Lung (tissue), 11 donors: ENCODE measurements at regions not wholly inside any gene's neighbourhood (a gene's known extent, or its start where the extent isn't known, plus 50 kb on each side); places are given as distances from the start of the nearest gene placed in this dataset.

Experiments
- ATAC-seq: fragments of 200-7000 bp; cut with Tn5 transposase; one replicate; pipeline ENCODE4 v1.9.1; 2020; ENCODE audit warnings: moderate number of reproducible peaks; ENCODE audit not compliant: insufficient read depth, low FRiP score
- DNase-seq, 3 donors: peaks; one replicate each; pipeline ENCODE4 v3.0.0-alpha.2; 2013 to 2017
- H3K27ac ChIP-seq, 2 donors: one replicate each; pipeline ENCODE4 v1.5.1; 2013; ENCODE audit warnings: mild to moderate bottlenecking in 2 of 2, moderate library complexity in 2 of 2, control low read depth in 1 of 2, inconsistent platforms in 1 of 2, low read depth in 1 of 2, low read length in 1 of 2
- H3K27me3 ChIP-seq, 3 donors: one replicate each; pipeline ENCODE4 v1.5.1; 2013; ENCODE audit warnings: low read length in 2 of 3; ENCODE audit not compliant: control insufficient read depth in 3 of 3, insufficient read depth in 3 of 3
- H3K36me3 ChIP-seq, 4 donors: one replicate each; pipeline ENCODE4 v1.5.1; 2013; ENCODE audit warnings: low read length in 4 of 4, mild to moderate bottlenecking in 1 of 4, moderate library complexity in 1 of 4; ENCODE audit not compliant: control insufficient read depth in 4 of 4, insufficient read depth in 4 of 4
- H3K4me1 ChIP-seq, 5 donors: one replicate each; pipeline ENCODE4 v1.5.1; 2013; ENCODE audit warnings: low read length in 5 of 5, mild to moderate bottlenecking in 2 of 5, moderate library complexity in 1 of 5; ENCODE audit not compliant: control insufficient read depth in 5 of 5, insufficient read depth in 5 of 5
- H3K4me3 ChIP-seq: one replicate; pipeline ENCODE4 v1.5.1; 2013; ENCODE audit warnings: mild to moderate bottlenecking, control low read depth, moderate library complexity
- H3K9ac ChIP-seq, 2 donors: one replicate each; pipeline ENCODE4 v1.5.1; 2013; ENCODE audit warnings: low read length in 2 of 2, control low read depth in 1 of 2; ENCODE audit not compliant: insufficient read depth in 1 of 2
- H3K9me3 ChIP-seq, 4 donors: one replicate each; pipeline ENCODE4 v1.5.1; 2013; ENCODE audit warnings: low read length in 3 of 4, mild to moderate bottlenecking in 1 of 4, moderate library complexity in 1 of 4; ENCODE audit not compliant: control insufficient read depth in 4 of 4, insufficient read depth in 3 of 4
- CTCF ChIP-seq: IDR thresholded peaks from 2 replicates; pipeline ENCODE4 v1.5.1; 2012; ENCODE audit warnings: mild to moderate bottlenecking; ENCODE audit errors: control extremely low read depth, extremely low read depth
- WGBS, 2 donors: extraction: QIAGEN DNeasy Blood & Tissue Kit; methylation state at CpG; one replicate each; pipeline ENCODE4 v1.1.7; 2013; 5-methylcytosine and 5-hydroxymethylcytosine counted together
- donor health status: control.
- donor health status: control.
- donor health status: Bipolar disorder and iron deficiency.
- donor health status: healthy.
- donor health status: DM: yes; HTN: yes; CAD: no.

- Histone ChIP-seq H3K9ac (no peak overlapping the region), H3K9me3 (no peaks in the 10 kb centered on the region), H3K4me1 (no peaks in the 10 kb centered on the region), H3K27ac (no peak overlapping the region), H3K4me3 (no peak overlapping the region), H3K27me3 (no peaks in the 10 kb centered on the region), H3K36me3 (no peaks in the 10 kb centered on the region)
- no peak for ATAC-seq
- whole genome bisulfite sequencing, 2 donors, result 14% methylated on average over 1 of the region's 1 CpG; no CpG with 5 or more reads in 1 of the 2 donors
- TF ChIP-seq CTCF, result no peak
- no peak for DNase-seq
Measured at GRCh38 chrY:9016916-9017315, 320.3 kb upstream of the TSPY4 start.

GRCh38 chrY:9018401-9018800 lies 318.9 kb upstream of the TSPY4 start:
- Histone ChIP-seq H3K27me3 (no peaks in the 10 kb centered on the region), H3K4me3 (no peak overlapping the region), H3K36me3 (no peaks in the 10 kb centered on the region), H3K27ac (no peak overlapping the region), H3K9ac (no peak overlapping the region), H3K4me1 (no peaks in the 10 kb centered on the region), H3K9me3 (no peaks in the 10 kb centered on the region)
- WGBS, 2 donors, result 73% methylated on average over 1 of the region's 1 CpG; no CpG with 5 or more reads in 1 of the 2 donors
- DNase-seq, result no peak
- TF ChIP-seq CTCF, result no peak
- no peak for ATAC-seq

- no peak for TF ChIP-seq CTCF
- H3K4me1 ChIP-seq, result no peaks in the 10 kb centered on the region
- no peak for ATAC-seq
- no peak overlapping the region for H3K9ac ChIP-seq
- H3K4me3 ChIP-seq, result no peak overlapping the region
- H3K36me3 ChIP-seq, result no peaks in the 10 kb centered on the region
- 78% methylated on average over 8 of the region's 9 CpGs; no CpG with 5 or more reads in 1 of the 2 donors for WGBS, 2 donors
- no peaks in the 10 kb centered on the region for H3K9me3 ChIP-seq
- H3K27ac ChIP-seq, result no peak overlapping the region
- no peak for DNase-seq
- no peaks in the 10 kb centered on the region for H3K27me3 ChIP-seq
Measured at GRCh38 chrY:9027729-9028375, 309.4 kb upstream of the TSPY4 start.

GRCh38 chrY:9029929-9030328 lies 307.3 kb upstream of the TSPY4 start:
- Histone ChIP-seq H3K36me3 (no peaks in the 10 kb centered on the region), H3K9ac (no peak overlapping the region), H3K4me3 (no peak overlapping the region), H3K27ac (no peak overlapping the region), H3K27me3 (no peaks in the 10 kb centered on the region), H3K9me3 (no peaks in the 10 kb centered on the region), H3K4me1 (no peaks in the 10 kb centered on the region)
- no peak for TF ChIP-seq CTCF
- ATAC-seq (no peak), DNase-seq (peak in 1 of 3 donors; percentile 1)
- WGBS, 2 donors, result 67% methylated on average over 1 of the region's 1 CpG; no CpG with 5 or more reads in 1 of the 2 donors
